Spleen (tissue), 7 donors: ENCODE measurements at regions not wholly inside any gene's neighbourhood (a gene's known extent, or its start where the extent isn't known, plus 50 kb on each side); places are given as distances from the start of the nearest gene placed in this dataset.

ENCODE experiments used
- POLR2A ChIP-seq, 3 donors: fragments of 450-650 bp; IDR thresholded peaks; one replicate each; pipeline ENCODE4 v1.5.1; 2017; ENCODE audit warnings: antibody characterized with exemption in 3 of 3, mild to moderate bottlenecking in 1 of 3
- POLR2AphosphoS5 ChIP-seq, 3 donors: sonication (generic); formaldehyde crosslinking; IDR thresholded peaks; one replicate each; pipeline ENCODE4 v1.5.1; 2017; ENCODE audit warnings: antibody characterized with exemption in 3 of 3
- TF ChIP-seq, protein P1 (sequence below), 11 experiments: fragments of 200-600 bp in 7 of 11; fragments of 450-650 bp in 4 of 11; sonication (generic) in 4 of 11; IDR thresholded peaks in 8 of 11; conservative IDR thresholded peaks in 3 of 11; 1 replicate in 7 of 11; 2 replicates in 4 of 11; pipeline versions ENCODE4 v1.4.0 to v1.8.0; 2016 to 2021; ENCODE audit warnings: antibody characterized with exemption in 11 of 11, inconsistent platforms in 4 of 11, mild to moderate bottlenecking in 1 of 11
- donor health status: DM: no; HTN: no; CAD: no; lungs with moderate emphysema.
- donor health status: DM: no; HTN: no; CAD: no.
- donor health status: DM: no; HTN: no; CAD: no.

DNA sequence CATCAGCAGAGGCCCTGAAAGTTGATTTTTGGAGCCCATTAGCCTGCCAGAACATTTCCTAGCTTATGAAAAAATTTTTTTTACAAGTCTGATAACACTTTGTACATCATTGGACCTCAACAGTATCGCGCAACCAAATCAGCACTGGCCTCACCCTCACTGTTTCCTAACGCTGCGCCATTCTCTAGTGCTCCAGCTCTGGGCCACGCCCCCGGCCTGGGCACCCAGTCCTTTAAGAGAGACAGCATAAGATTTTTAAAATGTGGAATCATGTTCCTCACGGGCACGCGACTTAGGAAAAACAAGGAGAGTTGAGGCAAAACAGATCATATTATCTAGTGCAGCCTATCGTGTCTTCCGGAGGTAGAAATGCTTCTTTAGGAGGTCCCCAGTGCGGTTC lies 114.5 kb downstream of the BOD1 start:
- TF ChIP-seq, protein P1, sequence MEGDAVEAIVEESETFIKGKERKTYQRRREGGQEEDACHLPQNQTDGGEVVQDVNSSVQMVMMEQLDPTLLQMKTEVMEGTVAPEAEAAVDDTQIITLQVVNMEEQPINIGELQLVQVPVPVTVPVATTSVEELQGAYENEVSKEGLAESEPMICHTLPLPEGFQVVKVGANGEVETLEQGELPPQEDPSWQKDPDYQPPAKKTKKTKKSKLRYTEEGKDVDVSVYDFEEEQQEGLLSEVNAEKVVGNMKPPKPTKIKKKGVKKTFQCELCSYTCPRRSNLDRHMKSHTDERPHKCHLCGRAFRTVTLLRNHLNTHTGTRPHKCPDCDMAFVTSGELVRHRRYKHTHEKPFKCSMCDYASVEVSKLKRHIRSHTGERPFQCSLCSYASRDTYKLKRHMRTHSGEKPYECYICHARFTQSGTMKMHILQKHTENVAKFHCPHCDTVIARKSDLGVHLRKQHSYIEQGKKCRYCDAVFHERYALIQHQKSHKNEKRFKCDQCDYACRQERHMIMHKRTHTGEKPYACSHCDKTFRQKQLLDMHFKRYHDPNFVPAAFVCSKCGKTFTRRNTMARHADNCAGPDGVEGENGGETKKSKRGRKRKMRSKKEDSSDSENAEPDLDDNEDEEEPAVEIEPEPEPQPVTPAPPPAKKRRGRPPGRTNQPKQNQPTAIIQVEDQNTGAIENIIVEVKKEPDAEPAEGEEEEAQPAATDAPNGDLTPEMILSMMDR (IDR thresholded peaks at IDR 0.05 in 8 of 11, conservative IDR thresholded peaks at IDR 0.05 in 3 of 11): no peak
- TF ChIP-seq POLR2A (IDR thresholded peaks at IDR 0.05) (no peak), POLR2AphosphoS5 (IDR thresholded peaks at IDR 0.05) (no peak)
